K562 (cell line): ENCODE measurements at regions not wholly inside any gene's neighbourhood (a gene's known extent, or its start where the extent isn't known, plus 50 kb on each side); places are given as distances from the start of the nearest gene placed in this dataset.

Source experiments
- POLR2A ChIP-seq: fragments of 450-650 bp; conservative IDR thresholded peaks from 2 replicates; pipeline ENCODE4 v1.6.1; 2016
- RBM14 ChIP-seq: fragments of 200-400 bp; formaldehyde crosslinking; IDR thresholded peaks from 2 replicates; pipeline ENCODE4 v1.6.1; 2018; ENCODE audit warnings: low read depth, mild to moderate bottlenecking, low read length, moderate library complexity, borderline replicate concordance; ENCODE audit not compliant: insufficient read depth
- SP1 ChIP-seq: sonication (generic); formaldehyde crosslinking; IDR thresholded peaks from 2 replicates; pipeline ENCODE4 v1.8.1; 2022; ENCODE audit warnings: mild to moderate bottlenecking, missing genetic modification reagents
- ZNF384 ChIP-seq: IDR thresholded peaks from 2 replicates; pipeline ENCODE4 v1.6.1; 2012; ENCODE audit warnings: low read depth, low read length, improper control_type of control experiment

DNA sequence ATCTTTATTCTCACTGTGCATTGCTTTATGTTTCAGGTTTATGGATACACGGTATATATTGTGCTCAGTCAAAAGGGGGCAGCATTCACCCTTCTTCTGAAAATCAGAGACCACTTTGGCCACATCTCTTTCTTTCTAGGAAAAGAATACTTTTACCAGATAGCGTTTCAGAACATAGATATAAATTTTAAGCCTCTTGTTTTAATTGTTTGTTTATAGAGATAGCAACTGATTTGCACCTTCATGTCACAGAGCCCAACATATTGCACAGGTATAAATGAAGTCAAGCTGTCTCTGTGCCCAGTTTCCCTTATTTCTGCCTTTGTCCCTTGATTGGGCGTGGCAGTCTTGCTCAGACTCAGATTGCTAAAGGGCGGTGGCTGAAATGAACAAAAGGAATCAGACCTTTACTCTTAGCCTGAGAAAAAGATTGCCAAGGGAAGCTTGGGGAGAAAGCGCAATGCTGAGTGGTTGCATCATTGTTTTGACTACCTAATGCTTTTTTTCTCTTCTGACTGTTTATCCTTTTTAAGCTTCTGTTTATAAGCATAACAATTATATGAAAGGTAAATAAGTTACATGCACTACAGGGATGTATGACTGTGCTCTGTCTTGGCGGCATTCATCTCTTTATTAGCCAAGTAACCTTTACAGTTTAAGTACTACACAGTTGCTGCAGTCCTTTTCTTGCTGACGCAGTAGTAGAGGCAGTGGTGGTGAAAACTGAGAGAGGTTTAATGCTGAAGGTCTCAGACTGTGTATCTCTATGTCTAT, 70.8 kb upstream of the ZBTB20 start:
- TF ChIP-seq POLR2A (no peak), SP1 (CRISPR knock-in tag) (no peak), ZNF384 (no peak), RBM14 (no peak)
